H1 (cell line): ENCODE measurements at regions not wholly inside any gene's neighbourhood (a gene's known extent, or its start where the extent isn't known, plus 50 kb on each side); places are given as distances from the start of the nearest gene placed in this dataset.

ENCODE experiments used
- CTCF ChIA-PET: fragments of 300-600 bp; sonication (Branson Sonifier 250); formaldehyde crosslinking; loops from one replicate; lab custom pipeline; 2021; ENCODE audit not compliant: partially characterized antibody; lab: Charles Lee
- POLR2A ChIA-PET: fragments of 300-600 bp; sonication (Branson Sonifier 250); formaldehyde crosslinking; loops from one replicate; lab custom pipeline; 2021; ENCODE audit warnings: inconsistent platforms; ENCODE audit not compliant: partially characterized antibody; lab: Charles Lee
- DNase-seq, 2 experiments: peaks; one replicate each; pipeline versions ENCODE4 v3.0.0 to v3.0.0-alpha.2; 2010 to 2022; ENCODE audit warnings: low spot score in 2 of 2, low read depth in 1 of 2, mixed read lengths in 1 of 2
- FAIRE-seq: peaks from 2 replicates; lab custom pipeline; 2011; peaks lifted over from hg19 to GRCh38; lab: Jason Lieb, UNC
- H2AFZ ChIP-seq: 2 replicates; pipeline ENCODE4 v1.8.1; 2012; ENCODE audit warnings: low read length, inconsistent platforms
- H2AK5ac ChIP-seq: 2 replicates; pipeline ENCODE4 v1.6.1; 2013; ENCODE audit warnings: low read depth, low read length
- H2BK120ac ChIP-seq: replicated peaks from 2 replicates; pipeline ENCODE3; 2013; ENCODE audit warnings: low read depth, low read length, inconsistent platforms
- H2BK12ac ChIP-seq: 2 replicates; pipeline ENCODE4 v1.6.1; 2013; ENCODE audit warnings: low read depth, low read length
- H2BK15ac ChIP-seq: 2 replicates; pipeline ENCODE4 v1.6.1; 2013; ENCODE audit warnings: low read length
- H2BK20ac ChIP-seq: 2 replicates; pipeline ENCODE4 v1.6.1; 2013; ENCODE audit warnings: low read length
- H2BK5ac ChIP-seq: 2 replicates; pipeline ENCODE4 v1.6.1; 2013; ENCODE audit warnings: low read depth, low read length
- H3K14ac ChIP-seq: 2 replicates; pipeline ENCODE4 v1.6.1; 2013; ENCODE audit warnings: inconsistent platforms; ENCODE audit not compliant: insufficient read length
- H3K18ac ChIP-seq: 2 replicates; pipeline ENCODE4 v1.6.1; 2013; ENCODE audit warnings: low read length; ENCODE audit errors: extremely low read depth
- H3K23ac ChIP-seq: 2 replicates; pipeline ENCODE4 v1.6.1; 2013; ENCODE audit warnings: inconsistent platforms; ENCODE audit not compliant: insufficient read length
- H3K23me2 ChIP-seq: 2 replicates; pipeline ENCODE4 v1.6.1; 2013; ENCODE audit warnings: low read depth, low read length
- H3K27ac ChIP-seq: 2 replicates; pipeline ENCODE4 v1.6.1; 2011; ENCODE audit warnings: low read depth, low read length, inconsistent platforms
- H3K27me3 ChIP-seq, 4 experiments: replicated peaks in 1 of 4; 1 replicate in 1 of 4; 2 replicates in 3 of 4; pipeline versions ENCODE4 v1.6.1 to v1.8.1; 2011 to 2013; ENCODE audit warnings: low read length in 3 of 4, mild to moderate bottlenecking in 3 of 4, inconsistent platforms in 2 of 4, mixed read lengths in 2 of 4, moderate library complexity in 1 of 4; ENCODE audit not compliant: control insufficient read depth in 3 of 4, insufficient read depth in 3 of 4; ENCODE audit errors: extremely low read depth in 1 of 4
- H3K36me3 ChIP-seq, 4 experiments: 2 replicates each; pipeline versions ENCODE4 v1.6.1 to v1.8.1; 2011 to 2013; ENCODE audit warnings: mild to moderate bottlenecking in 4 of 4, low read length in 3 of 4, moderate library complexity in 2 of 4, control low read depth in 1 of 4, inconsistent platforms in 1 of 4; ENCODE audit not compliant: insufficient read depth in 4 of 4, control insufficient read depth in 2 of 4
- H3K4ac ChIP-seq: replicated peaks from 2 replicates; pipeline ENCODE3; 2013; ENCODE audit warnings: low read length, low read depth, mixed read lengths, inconsistent platforms; ENCODE audit not compliant: insufficient read length
- H3K4me1 ChIP-seq, 4 experiments: replicated peaks in 1 of 4; 1 replicate in 1 of 4; 2 replicates in 3 of 4; pipeline versions ENCODE4 v1.6.1 to v1.8.1; 2011 to 2013; ENCODE audit warnings: low read length in 3 of 4, inconsistent platforms in 2 of 4, mixed read lengths in 1 of 4; ENCODE audit not compliant: insufficient read depth in 4 of 4, control insufficient read depth in 3 of 4
- H3K4me2 ChIP-seq, 2 experiments: 2 replicates each; pipeline versions ENCODE4 v1.6.1 to v1.8.1; 2011 to 2013; ENCODE audit warnings: low read depth in 2 of 2, low read length in 2 of 2, control low read depth in 1 of 2, inconsistent platforms in 1 of 2, mild to moderate bottlenecking in 1 of 2; ENCODE audit not compliant: insufficient read depth in 1 of 2
- H3K4me3 ChIP-seq, 4 experiments: fragments of 200-600, 300-600 bp in 1 of 4; sonication (generic), shearing (Covaris generic), sonication (Bioruptor Twin) in 1 of 4; 2 replicates each; pipeline versions ENCODE4 v1.5.1 to v1.8.1; 2011 to 2016; ENCODE audit warnings: low read length in 4 of 4, low read depth in 3 of 4, control low read depth in 2 of 4, inconsistent platforms in 2 of 4, mild to moderate bottlenecking in 2 of 4, mixed read lengths in 1 of 4, moderate library complexity in 1 of 4; ENCODE audit not compliant: insufficient read depth in 2 of 4; ENCODE audit errors: extremely low read depth in 1 of 4
- H3K56ac ChIP-seq: replicated peaks from 2 replicates; pipeline ENCODE3; 2013; ENCODE audit warnings: low read depth, mild to moderate bottlenecking, mixed read lengths, low read length, inconsistent platforms; ENCODE audit not compliant: insufficient read length
- H3K79me1 ChIP-seq: 2 replicates; pipeline ENCODE4 v1.6.1; 2013; ENCODE audit warnings: low read depth, low read length, control low read depth
- H3K79me2 ChIP-seq, 2 experiments: 2 replicates each; pipeline versions ENCODE4 v1.6.1 to v1.8.1; 2012 to 2013; ENCODE audit warnings: low read length in 2 of 2, mild to moderate bottlenecking in 2 of 2, inconsistent platforms in 1 of 2; ENCODE audit not compliant: insufficient read depth in 2 of 2, control insufficient read depth in 1 of 2
- H3K9ac ChIP-seq, 4 experiments: replicated peaks in 1 of 4; 1 replicate in 1 of 4; 2 replicates in 3 of 4; pipeline versions ENCODE4 v1.6.1 to v1.8.1; 2011 to 2013; ENCODE audit warnings: low read depth in 3 of 4, low read length in 3 of 4, control low read depth in 2 of 4, mild to moderate bottlenecking in 2 of 4, moderate library complexity in 2 of 4, inconsistent platforms in 1 of 4; ENCODE audit errors: extremely low read depth in 1 of 4
- H3K9me3 ChIP-seq, 2 experiments: 2 replicates each; pipeline versions ENCODE4 v1.6.1 to v1.8.1; 2012 to 2013; ENCODE audit warnings: mild to moderate bottlenecking in 2 of 2, moderate library complexity in 2 of 2, control low read depth in 1 of 2, inconsistent platforms in 1 of 2, low read depth in 1 of 2, low read length in 1 of 2, mixed read lengths in 1 of 2; ENCODE audit not compliant: insufficient read depth in 2 of 2
- H4K20me1 ChIP-seq, 2 experiments: replicated peaks in 1 of 2; 2 replicates each; pipeline versions ENCODE3 to v1.8.1; 2011 to 2013; ENCODE audit warnings: inconsistent platforms in 2 of 2, low read length in 2 of 2, mild to moderate bottlenecking in 1 of 2; ENCODE audit not compliant: insufficient read depth in 2 of 2, control insufficient read depth in 1 of 2
- H4K5ac ChIP-seq: 2 replicates; pipeline ENCODE4 v1.6.1; 2013; ENCODE audit warnings: low read length, low read depth, mixed read lengths, inconsistent platforms; ENCODE audit not compliant: insufficient read length
- H4K8ac ChIP-seq: 2 replicates; pipeline ENCODE4 v1.8.0; 2013; ENCODE audit warnings: mild to moderate bottlenecking, moderate library complexity, low read length, inconsistent platforms; ENCODE audit not compliant: insufficient read depth; ENCODE audit errors: extremely low read depth
- H4K91ac ChIP-seq: replicated peaks from 2 replicates; pipeline ENCODE3; 2013; ENCODE audit warnings: low read length, mixed read lengths, inconsistent platforms; ENCODE audit not compliant: insufficient read length
- ASH2L ChIP-seq: fragments of 200-600, 300-600 bp; sonication (generic); IDR thresholded peaks from one replicate; pipeline ENCODE4 v1.7.1; 2017; ENCODE audit warnings: low read length
- CHD2 ChIP-seq: IDR thresholded peaks from 2 replicates; pipeline ENCODE4 v1.6.1; 2012; ENCODE audit warnings: low read length, improper control_type of control experiment
- KDM1A ChIP-seq: fragments of 200-600, 300-600 bp; sonication (generic); IDR thresholded peaks from 2 replicates; pipeline ENCODE4 v1.7.1; 2016; ENCODE audit warnings: mild to moderate bottlenecking, low read length, borderline replicate concordance
- NANOG ChIP-seq: IDR thresholded peaks from 2 replicates; pipeline ENCODE4 v1.6.1; 2011; ENCODE audit warnings: low read length, low read depth, mild to moderate bottlenecking, inconsistent platforms; ENCODE audit not compliant: insufficient read depth, poor library complexity, severe bottlenecking
- TBP ChIP-seq: IDR thresholded peaks from 2 replicates; pipeline ENCODE4 v1.6.1; 2011; ENCODE audit warnings: low read depth, low read length, improper control_type of control experiment
- TEAD4 ChIP-seq: IDR thresholded peaks from 2 replicates; pipeline ENCODE4 v1.6.1; 2012; ENCODE audit warnings: low read depth, low read length, inconsistent platforms, mixed read lengths
- WGBS, 2 experiments: shearing (Covaris generic) in 1 of 2; methylation state at CpG; one replicate each; pipeline versions ENCODE4 v1.1.6 to v1.1.7; 2013 to 2015; ENCODE audit warnings: low lambda C conversion rate in 2 of 2, mixed read lengths in 2 of 2, inconsistent platforms in 1 of 2, low coverage in 1 of 2, missing lambda C conversion rate in 1 of 2; ENCODE audit not compliant: insufficient replicate concordance in 2 of 2, insufficient coverage in 1 of 2, insufficient read length in 1 of 2; ENCODE audit errors: extremely low coverage in 1 of 2, missing lambda C conversion rate in 1 of 2; 5-methylcytosine and 5-hydroxymethylcytosine counted together
- TF ChIP-seq, protein P1 (sequence below): IDR thresholded peaks from 2 replicates; pipeline ENCODE4 v1.6.1; 2011; ENCODE audit warnings: low read depth, mild to moderate bottlenecking, low read length; ENCODE audit not compliant: insufficient read depth

DNA sequence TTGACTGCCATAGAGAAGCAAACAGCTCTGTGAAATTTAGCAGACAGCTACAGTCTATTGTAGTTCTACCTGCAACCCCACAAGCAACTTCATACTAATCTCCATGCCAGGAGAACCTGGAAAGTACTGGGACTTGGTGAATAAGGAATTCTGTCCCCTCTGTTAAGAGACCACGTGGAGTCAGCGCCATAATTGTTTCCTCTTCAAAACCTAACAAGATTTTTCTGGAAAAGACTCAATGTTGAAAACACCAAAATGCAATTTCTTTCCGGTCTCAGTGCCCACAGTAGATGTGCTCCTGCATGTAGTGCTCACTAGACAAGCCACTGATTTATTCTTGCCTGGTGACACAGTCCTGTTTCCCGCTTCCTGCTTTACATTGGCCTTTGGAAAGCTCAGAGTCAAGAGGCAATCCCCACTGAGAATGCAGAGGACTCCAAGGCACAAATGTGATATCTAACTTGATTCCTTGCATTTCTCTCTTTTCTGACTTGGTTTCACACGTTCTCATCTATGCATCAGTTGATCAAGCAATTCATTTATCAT, 268.3 kb downstream of the HIVEP2 start:
- no peak overlapping the region for H3K18ac ChIP-seq
- no peak overlapping the region for H2BK12ac ChIP-seq
- H3K23me2 ChIP-seq = no peaks in the 10 kb centered on the region
- no peak overlapping the region for H3K27ac ChIP-seq
- no peak overlapping the region for H2BK20ac ChIP-seq
- no peak for TF ChIP-seq NANOG
- TF ChIP-seq, protein P1, sequence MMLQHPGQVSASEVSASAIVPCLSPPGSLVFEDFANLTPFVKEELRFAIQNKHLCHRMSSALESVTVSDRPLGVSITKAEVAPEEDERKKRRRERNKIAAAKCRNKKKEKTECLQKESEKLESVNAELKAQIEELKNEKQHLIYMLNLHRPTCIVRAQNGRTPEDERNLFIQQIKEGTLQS = no peak
- TF ChIP-seq CHD2 = no peak
- TF ChIP-seq TEAD4 = no peak
- no peak for TF ChIP-seq ASH2L
- TF ChIP-seq KDM1A = no peak
- TF ChIP-seq TBP = no peak
- H2AFZ ChIP-seq = 0 out of 2 replicates have a peak overlapping the region, but pooled peaks have one; percentile 12
- H3K4me1 ChIP-seq = no peaks in the 10 kb centered on the region; a peak in 1 of 7 replicates
- H3K4ac ChIP-seq = no peak overlapping the region
- no peak overlapping the region for H2BK15ac ChIP-seq
- POLR2A ChIA-PET = no interaction called here
- H3K9ac ChIP-seq = no peak overlapping the region
- FAIRE-seq (no peak), DNase-seq (no peak)
- H3K79me2 ChIP-seq = no peaks in the 10 kb centered on the region
- no peaks in the 10 kb centered on the region for H3K36me3 ChIP-seq
- H3K4me2 ChIP-seq = no peak overlapping the region
- H3K56ac ChIP-seq = no peak overlapping the region
- no peak overlapping the region for H3K23ac ChIP-seq
- no peaks in the 10 kb centered on the region for H4K20me1 ChIP-seq
- H3K27me3 ChIP-seq = no peaks in the 10 kb centered on the region
- no peaks in the 10 kb centered on the region for H3K9me3 ChIP-seq
- no peaks in the 10 kb centered on the region for H3K79me1 ChIP-seq
- no peak overlapping the region for H4K91ac ChIP-seq
- H2BK120ac ChIP-seq = no peak overlapping the region
- WGBS, 2 experiments = 85% methylated on average over 5 of the region's 5 CpGs; no CpG with 5 or more reads in 1 of the 2 experiments
- no peak overlapping the region for H4K5ac ChIP-seq
- H4K8ac ChIP-seq = no peak overlapping the region
- no peak overlapping the region for H3K14ac ChIP-seq
- no peak overlapping the region for H2BK5ac ChIP-seq
- CTCF ChIA-PET = interaction anchor here (1.9 to 3.4 kb wide), 2 partner anchors 16 to 21 kb away, joined by 6 to 16 read pairs; no protein-coding TSS in a partner anchor
- H2AK5ac ChIP-seq = no peak overlapping the region
- no peak overlapping the region for H3K4me3 ChIP-seq
